Suprapubic skin (tissue), 4 donors: ENCODE measurements at regions not wholly inside any gene's neighbourhood (a gene's known extent, or its start where the extent isn't known, plus 50 kb on each side); places are given as distances from the start of the nearest gene placed in this dataset.
"Not testable (repeated sequence)": the region's sequence is repeated elsewhere in the genome, so short reads cannot be mapped to it uniquely, and the experiment has no call there.

Experiments
- POLR2A ChIP-seq, 2 donors: fragments of 450-650 bp; IDR thresholded peaks; one replicate each; pipeline ENCODE4 v1.6.1; 2017; ENCODE audit warnings: antibody characterized with exemption in 2 of 2, mild to moderate bottlenecking in 2 of 2, moderate library complexity in 2 of 2
- POLR2AphosphoS5 ChIP-seq, 3 donors: sonication (generic); formaldehyde crosslinking; IDR thresholded peaks; one replicate each; pipeline ENCODE4 v1.6.1; 2017; ENCODE audit warnings: antibody characterized with exemption in 3 of 3
- TF ChIP-seq, protein P1 (sequence below), 2 donors: fragments of 200-600 bp in 1 of 2; fragments of 450-650 bp in 1 of 2; sonication (generic) in 1 of 2; IDR thresholded peaks; one replicate each; pipeline ENCODE4 v1.5.1; 2016 to 2019; ENCODE audit warnings: antibody characterized with exemption in 2 of 2, mild to moderate bottlenecking in 1 of 2, moderate library complexity in 1 of 2

DNA sequence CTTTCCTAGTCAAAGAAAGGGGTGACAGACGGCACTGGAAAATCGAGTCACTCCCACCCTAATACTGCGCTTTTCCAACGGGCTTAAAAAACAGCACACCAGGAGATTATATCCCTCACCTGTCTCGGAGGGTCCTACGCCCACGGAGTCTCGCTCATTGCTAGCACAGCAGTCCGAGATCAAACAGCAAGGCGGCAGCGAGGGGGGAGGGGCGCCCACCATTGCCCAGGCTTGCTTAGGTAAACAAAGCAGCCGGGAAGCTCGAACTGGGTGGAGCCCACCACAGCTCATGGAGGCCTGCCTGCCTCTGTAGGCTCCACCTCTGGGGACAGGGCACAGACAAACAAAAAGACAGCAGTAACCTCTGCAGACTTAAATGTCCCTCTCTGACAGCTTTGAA lies 280.7 kb downstream of the TFAP2A start:
- TF ChIP-seq POLR2A, POLR2AphosphoS5 (IDR thresholded peaks at IDR 0.05): not testable (repeated sequence)
- TF ChIP-seq, protein P1, sequence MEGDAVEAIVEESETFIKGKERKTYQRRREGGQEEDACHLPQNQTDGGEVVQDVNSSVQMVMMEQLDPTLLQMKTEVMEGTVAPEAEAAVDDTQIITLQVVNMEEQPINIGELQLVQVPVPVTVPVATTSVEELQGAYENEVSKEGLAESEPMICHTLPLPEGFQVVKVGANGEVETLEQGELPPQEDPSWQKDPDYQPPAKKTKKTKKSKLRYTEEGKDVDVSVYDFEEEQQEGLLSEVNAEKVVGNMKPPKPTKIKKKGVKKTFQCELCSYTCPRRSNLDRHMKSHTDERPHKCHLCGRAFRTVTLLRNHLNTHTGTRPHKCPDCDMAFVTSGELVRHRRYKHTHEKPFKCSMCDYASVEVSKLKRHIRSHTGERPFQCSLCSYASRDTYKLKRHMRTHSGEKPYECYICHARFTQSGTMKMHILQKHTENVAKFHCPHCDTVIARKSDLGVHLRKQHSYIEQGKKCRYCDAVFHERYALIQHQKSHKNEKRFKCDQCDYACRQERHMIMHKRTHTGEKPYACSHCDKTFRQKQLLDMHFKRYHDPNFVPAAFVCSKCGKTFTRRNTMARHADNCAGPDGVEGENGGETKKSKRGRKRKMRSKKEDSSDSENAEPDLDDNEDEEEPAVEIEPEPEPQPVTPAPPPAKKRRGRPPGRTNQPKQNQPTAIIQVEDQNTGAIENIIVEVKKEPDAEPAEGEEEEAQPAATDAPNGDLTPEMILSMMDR (IDR thresholded peaks at IDR 0.05), result not testable (repeated sequence)
